Vagina (tissue), 2 donors: ENCODE measurements at regions not wholly inside any gene's neighbourhood (a gene's known extent, or its start where the extent isn't known, plus 50 kb on each side); places are given as distances from the start of the nearest gene placed in this dataset.

Experiments
- DNase-seq, 2 donors: peaks; one replicate each; pipeline ENCODE4 v3.0.0-alpha.2; 2017; ENCODE audit errors: extremely low spot score in 2 of 2
- H3K27ac ChIP-seq: fragments of 200-600 bp; sonication (generic); one replicate; pipeline ENCODE4 v1.5.1; 2019
- H3K27me3 ChIP-seq: fragments of 200-600 bp; sonication (generic); one replicate; pipeline ENCODE4 v1.5.1; 2019
- H3K36me3 ChIP-seq, 2 donors: fragments of 200-600 bp; sonication (generic); one replicate each; pipeline ENCODE4 v1.5.1; 2017 to 2019
- H3K4me1 ChIP-seq: fragments of 200-600 bp; sonication (generic); one replicate; pipeline ENCODE4 v1.5.1; 2019
- H3K4me3 ChIP-seq, 2 donors: fragments of 200-600 bp; sonication (generic); 1 replicate in 1 of 2; 2 replicates in 1 of 2; pipeline ENCODE4 v1.5.1; 2016 to 2019
- H3K9me3 ChIP-seq: fragments of 200-600 bp; sonication (generic); one replicate; pipeline ENCODE4 v1.5.1; 2019
- POLR2A ChIP-seq, 2 donors: fragments of 450-650 bp; IDR thresholded peaks; one replicate each; pipeline ENCODE4 v1.6.1; 2017; ENCODE audit warnings: antibody characterized with exemption in 2 of 2, mild to moderate bottlenecking in 2 of 2, moderate library complexity in 2 of 2
- POLR2AphosphoS5 ChIP-seq, 2 donors: sonication (generic); formaldehyde crosslinking; IDR thresholded peaks; one replicate each; pipeline ENCODE4 v1.9.0; 2017; ENCODE audit warnings: antibody characterized with exemption in 2 of 2, mild to moderate bottlenecking in 2 of 2, low read depth in 1 of 2; ENCODE audit not compliant: insufficient read depth in 1 of 2
- intact Hi-C: fragments of 100-400 bp; cut with DNase I; formaldehyde crosslinking; loops from one replicate; pipeline ENCODE4 v1.15.1; 2023
- TF ChIP-seq, protein P1 (sequence below), 3 experiments: fragments of 450-650 bp in 2 of 3; fragments of 200-600 bp in 1 of 3; sonication (generic) in 1 of 3; IDR thresholded peaks; one replicate each; pipeline ENCODE4 v1.5.1; 2017 to 2019; ENCODE audit warnings: antibody characterized with exemption in 3 of 3, mild to moderate bottlenecking in 2 of 3, moderate library complexity in 2 of 3

DNA sequence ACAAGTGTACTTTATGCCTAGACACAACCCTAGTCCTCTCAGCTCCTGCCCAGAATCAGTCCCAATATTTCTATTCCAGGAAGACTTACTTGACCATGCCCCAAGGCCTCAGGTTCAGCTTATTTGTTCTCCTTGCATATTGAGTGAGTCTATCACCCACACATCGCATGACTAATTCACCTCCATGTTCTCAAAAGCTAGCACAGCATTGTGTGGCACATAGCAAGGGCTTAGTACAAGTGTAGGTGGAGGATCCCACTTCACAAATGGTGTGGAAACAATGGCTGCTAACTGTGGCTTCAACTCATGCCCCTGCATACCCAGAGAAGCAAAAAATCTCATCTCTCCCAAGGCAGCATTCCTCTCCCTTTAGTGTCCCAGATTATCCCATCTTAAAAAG is 602.6 kb upstream of the API5 start:
- Histone ChIP-seq H3K4me1 (no peaks in the 10 kb centered on the region), H3K27ac (no peak overlapping the region), H3K4me3 (no peak overlapping the region), H3K27me3 (no peaks in the 10 kb centered on the region), H3K9me3 (no peaks in the 10 kb centered on the region), H3K36me3 (no peaks in the 10 kb centered on the region)
- DNase-seq, result no peak
- TF ChIP-seq POLR2AphosphoS5 (IDR thresholded peaks at IDR 0.05; ENCODE audit: insufficient read depth in 1 of 2, low read depth in 1 of 2), result no peak
- intact Hi-C loops, result no loop called here

DNA sequence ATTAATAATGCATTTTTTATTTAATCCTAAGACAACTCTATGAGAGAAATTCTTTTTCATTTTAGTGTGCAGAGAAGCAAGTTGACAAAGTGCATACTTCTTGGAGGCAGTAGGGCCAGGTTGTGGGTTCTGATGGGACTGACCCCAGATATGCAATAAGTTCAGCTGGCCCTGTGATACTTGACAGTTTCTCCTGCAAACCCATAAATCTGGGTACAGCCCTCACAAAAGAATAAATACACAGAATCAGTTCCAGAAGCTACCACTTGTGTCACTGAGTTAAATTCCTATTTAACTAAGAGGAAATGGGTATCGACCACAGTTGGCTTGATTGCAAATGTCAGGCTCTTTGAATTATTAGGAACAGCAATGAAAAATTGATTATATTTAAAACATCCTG is 598.5 kb upstream of the API5 start:
- intact Hi-C loops, result no loop called here
- TF ChIP-seq POLR2A (IDR thresholded peaks at IDR 0.05) (no peak), POLR2AphosphoS5 (IDR thresholded peaks at IDR 0.05; ENCODE audit: insufficient read depth in 1 of 2, low read depth in 1 of 2) (no peak)
- TF ChIP-seq, protein P1, sequence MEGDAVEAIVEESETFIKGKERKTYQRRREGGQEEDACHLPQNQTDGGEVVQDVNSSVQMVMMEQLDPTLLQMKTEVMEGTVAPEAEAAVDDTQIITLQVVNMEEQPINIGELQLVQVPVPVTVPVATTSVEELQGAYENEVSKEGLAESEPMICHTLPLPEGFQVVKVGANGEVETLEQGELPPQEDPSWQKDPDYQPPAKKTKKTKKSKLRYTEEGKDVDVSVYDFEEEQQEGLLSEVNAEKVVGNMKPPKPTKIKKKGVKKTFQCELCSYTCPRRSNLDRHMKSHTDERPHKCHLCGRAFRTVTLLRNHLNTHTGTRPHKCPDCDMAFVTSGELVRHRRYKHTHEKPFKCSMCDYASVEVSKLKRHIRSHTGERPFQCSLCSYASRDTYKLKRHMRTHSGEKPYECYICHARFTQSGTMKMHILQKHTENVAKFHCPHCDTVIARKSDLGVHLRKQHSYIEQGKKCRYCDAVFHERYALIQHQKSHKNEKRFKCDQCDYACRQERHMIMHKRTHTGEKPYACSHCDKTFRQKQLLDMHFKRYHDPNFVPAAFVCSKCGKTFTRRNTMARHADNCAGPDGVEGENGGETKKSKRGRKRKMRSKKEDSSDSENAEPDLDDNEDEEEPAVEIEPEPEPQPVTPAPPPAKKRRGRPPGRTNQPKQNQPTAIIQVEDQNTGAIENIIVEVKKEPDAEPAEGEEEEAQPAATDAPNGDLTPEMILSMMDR (IDR thresholded peaks at IDR 0.05), result no peak
- Histone ChIP-seq H3K27ac (no peak overlapping the region), H3K4me3 (no peak overlapping the region), H3K4me1 (no peaks in the 10 kb centered on the region), H3K36me3 (no peaks in the 10 kb centered on the region), H3K27me3 (no peaks in the 10 kb centered on the region), H3K9me3 (no peaks in the 10 kb centered on the region)
- DNase-seq, result no peak

DNA sequence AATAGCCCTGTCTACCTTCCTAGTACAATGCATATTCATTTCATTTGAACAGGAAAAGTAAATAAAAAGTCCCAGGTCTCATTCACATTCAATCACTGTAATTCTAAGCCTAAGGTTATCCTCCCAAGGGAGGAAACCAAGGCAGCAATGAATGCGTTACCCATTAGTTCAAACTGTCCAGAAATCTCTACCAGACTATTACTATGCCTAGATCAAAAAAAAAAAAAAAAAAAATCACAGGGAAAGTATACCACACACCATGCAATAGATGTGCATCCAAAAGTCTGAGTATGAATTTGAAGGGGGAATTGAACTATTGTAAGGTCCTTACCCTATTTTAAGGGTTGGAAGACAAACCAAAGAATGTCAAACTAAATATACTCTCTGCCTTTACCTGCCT is 598.0 kb upstream of the API5 start:
- no peaks in the 10 kb centered on the region for H3K9me3 ChIP-seq
- no peaks in the 10 kb centered on the region for H3K27me3 ChIP-seq
- no peak overlapping the region for H3K27ac ChIP-seq
- DNase-seq, result no peak
- no peak overlapping the region for H3K4me3 ChIP-seq
- intact Hi-C loops, result no loop called here
- TF ChIP-seq, protein P1 (IDR thresholded peaks at IDR 0.05), result no peak
- no peak for TF ChIP-seq POLR2A (IDR thresholded peaks at IDR 0.05)
- TF ChIP-seq POLR2AphosphoS5 (IDR thresholded peaks at IDR 0.05; ENCODE audit: insufficient read depth in 1 of 2, low read depth in 1 of 2), result no peak
- no peaks in the 10 kb centered on the region for H3K36me3 ChIP-seq
- H3K4me1 ChIP-seq, result no peaks in the 10 kb centered on the region

DNA sequence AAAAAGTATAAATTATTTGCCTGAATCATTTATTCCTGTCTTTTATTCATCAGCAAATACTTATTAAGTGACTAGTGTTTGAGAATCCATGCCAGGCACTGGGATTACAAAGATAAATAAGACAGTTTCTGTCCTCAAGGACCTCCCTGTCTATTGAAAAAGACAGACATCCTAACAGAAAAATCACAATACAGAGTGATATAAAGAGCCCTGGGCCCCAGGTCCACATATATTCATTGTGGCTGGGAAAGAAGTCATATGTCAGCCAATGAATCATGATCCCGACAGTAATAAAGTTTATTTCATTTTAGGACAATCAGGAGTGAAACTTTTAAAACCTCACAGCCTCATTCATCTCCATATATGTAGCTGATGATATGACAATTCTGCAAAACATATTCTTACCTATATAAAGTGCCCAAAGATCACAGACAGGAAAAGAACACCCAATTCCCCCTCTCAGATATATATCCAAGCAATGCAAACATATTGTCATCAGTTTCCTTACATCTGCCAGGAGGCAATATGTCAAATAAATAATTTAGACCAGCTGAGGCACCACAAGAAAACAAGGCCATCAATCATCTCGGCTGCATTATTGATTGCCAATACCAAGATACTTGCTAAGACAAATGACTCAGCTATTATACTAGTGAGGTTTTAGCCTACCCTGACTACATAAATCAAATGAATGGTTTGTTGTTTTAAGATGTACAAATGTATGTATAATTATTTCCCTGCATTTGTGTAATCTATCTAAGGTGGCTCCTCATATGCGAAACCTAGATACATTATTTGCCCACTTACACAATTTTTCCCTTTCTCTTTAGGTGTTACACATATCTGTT is 590.9 kb upstream of the API5 start:
- Histone ChIP-seq H3K27me3 (no peaks in the 10 kb centered on the region), H3K27ac (no peak overlapping the region), H3K9me3 (no peaks in the 10 kb centered on the region), H3K36me3 (no peaks in the 10 kb centered on the region), H3K4me1 (no peaks in the 10 kb centered on the region), H3K4me3 (no peak overlapping the region)
- no peak for TF ChIP-seq POLR2A (IDR thresholded peaks at IDR 0.05)
- TF ChIP-seq, protein P1 (IDR thresholded peaks at IDR 0.05), result no peak
- no peak for TF ChIP-seq POLR2AphosphoS5 (IDR thresholded peaks at IDR 0.05; ENCODE audit: insufficient read depth in 1 of 2, low read depth in 1 of 2)
- intact Hi-C loops, result no loop called here
- no peak for DNase-seq

DNA sequence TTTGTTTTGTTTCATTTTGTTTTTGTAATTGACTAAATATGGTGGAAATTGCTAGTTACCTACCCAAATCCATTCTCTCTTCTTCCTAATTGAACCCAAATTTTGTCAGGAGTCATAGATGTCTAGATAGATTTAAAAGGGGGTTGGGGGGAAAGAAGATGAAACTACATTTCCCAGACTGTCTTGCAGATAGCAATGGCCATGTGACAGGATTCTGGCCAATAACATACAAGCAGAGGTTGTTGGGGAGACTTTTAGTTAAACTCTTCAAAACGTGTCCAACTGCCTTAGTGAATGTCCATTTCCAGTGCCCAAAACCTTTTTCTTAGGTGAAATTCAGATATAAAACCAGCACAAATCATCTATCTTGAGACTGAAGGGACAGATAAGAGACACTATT is 583.9 kb upstream of the API5 start:
- no peak overlapping the region for H3K27ac ChIP-seq
- TF ChIP-seq, protein P1 (IDR thresholded peaks at IDR 0.05), result no peak
- no peak for TF ChIP-seq POLR2AphosphoS5 (IDR thresholded peaks at IDR 0.05; ENCODE audit: insufficient read depth in 1 of 2, low read depth in 1 of 2)
- TF ChIP-seq POLR2A (IDR thresholded peaks at IDR 0.05), result no peak
- H3K4me3 ChIP-seq, result no peak overlapping the region
- H3K9me3 ChIP-seq, result no peaks in the 10 kb centered on the region
- intact Hi-C loops, result no loop called here
- no peaks in the 10 kb centered on the region for H3K36me3 ChIP-seq
- H3K27me3 ChIP-seq, result no peaks in the 10 kb centered on the region
- no peaks in the 10 kb centered on the region for H3K4me1 ChIP-seq
- DNase-seq, result no peak
